Right cardiac atrium (tissue), 5 donors: ENCODE measurements at regions not wholly inside any gene's neighbourhood (a gene's known extent, or its start where the extent isn't known, plus 50 kb on each side); places are given as distances from the start of the nearest gene placed in this dataset.
A peak's percentile ranks its signal among the peaks of the same experiment; 100 is the strongest.

ENCODE experiments used
- ATAC-seq, 2 donors: fragments of 200-7000 bp; cut with Tn5 transposase; one replicate each; pipeline versions ENCODE4 v1.8.0 to v1.9.1; 2020; ENCODE audit warnings: moderate library complexity in 2 of 2, mild to moderate bottlenecking in 1 of 2
- DNase-seq, 3 donors: peaks; one replicate each; pipeline ENCODE4 v3.0.0-alpha.2; 2020
- H3K27ac ChIP-seq: one replicate; pipeline ENCODE4 v1.5.1; 2013; ENCODE audit warnings: mild to moderate bottlenecking, low read length, control low read depth, moderate library complexity
- H3K27me3 ChIP-seq: one replicate; pipeline ENCODE4 v1.6.1; 2013; ENCODE audit not compliant: control insufficient read depth, insufficient read depth
- H3K4me1 ChIP-seq: one replicate; pipeline ENCODE4 v1.6.1; 2013; ENCODE audit warnings: low read length; ENCODE audit not compliant: control insufficient read depth, insufficient read depth
- H3K4me3 ChIP-seq: one replicate; pipeline ENCODE4 v1.5.1; 2013; ENCODE audit warnings: low read length, control low read depth
- H3K9me3 ChIP-seq: one replicate; pipeline ENCODE4 v1.6.1; 2013; ENCODE audit warnings: low read length; ENCODE audit not compliant: control insufficient read depth
- WGBS: extraction: QIAGEN DNeasy Blood & Tissue Kit; methylation state at CpG from one replicate; pipeline ENCODE4 v1.1.7; 2013; 5-methylcytosine and 5-hydroxymethylcytosine counted together
- intact Hi-C, 4 donors: fragments of 100-400 bp; cut with DNase I; formaldehyde crosslinking; loops; one replicate each; pipeline versions ENCODE4 v1.11.0 to v1.14.0; 2022 to 2023
- donor health status: healthy with polysubstance abuse.
- donor health status: DM: no; HTN: yes; CAD: no.
- donor health status: DM: no; HTN: no; CAD: no.
- donor health status: DM: no; HTN: yes; CAD: no; lungs with severe emphysema.
- donor health status: DM: yes; HTN: yes; CAD: no.

- Histone ChIP-seq H3K4me1 (no peaks in the 10 kb centered on the region), H3K27ac (no peak overlapping the region), H3K4me3 (no peak overlapping the region), H3K27me3 (no peaks in the 10 kb centered on the region), H3K9me3 (no peaks in the 10 kb centered on the region)
- DNase-seq (no peak), ATAC-seq (no peak)
- intact Hi-C loops: no loop called here
- WGBS: 92% methylated on average over 2 of the region's 2 CpGs
Observed at GRCh38 chr5:125639858-125640257, 783.4 kb upstream of the GRAMD2B start.

DNA sequence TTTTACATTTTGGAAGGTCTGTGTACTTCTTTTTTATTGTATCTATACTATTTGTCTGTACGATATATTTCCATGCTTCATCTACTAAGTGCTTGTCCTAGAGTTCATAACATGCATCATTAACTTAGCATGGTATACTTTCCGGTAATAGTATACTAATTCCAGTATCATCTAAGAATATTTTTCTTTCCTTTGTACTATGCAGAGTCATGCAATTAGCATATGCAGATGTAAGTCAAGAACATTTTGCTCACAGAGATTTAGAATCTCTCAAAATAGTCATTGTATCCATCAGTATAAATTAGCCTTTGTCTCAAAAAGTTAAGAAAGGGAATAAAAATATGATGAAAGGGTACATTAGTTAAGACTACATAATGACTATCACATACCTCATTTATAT, 770.4 kb upstream of the GRAMD2B start:
- DNase-seq (no peak), ATAC-seq (no peak)
- intact Hi-C loops: no loop called here
- Histone ChIP-seq H3K4me3 (no peak overlapping the region), H3K9me3 (no peaks in the 10 kb centered on the region), H3K27me3 (no peaks in the 10 kb centered on the region), H3K27ac (no peak overlapping the region), H3K4me1 (no peaks in the 10 kb centered on the region)
- 96% methylated on average over 2 of the region's 2 CpGs for WGBS

- no peaks in the 10 kb centered on the region for H3K9me3 ChIP-seq
- no peak overlapping the region for H3K27ac ChIP-seq
- no peak overlapping the region for H3K4me3 ChIP-seq
- DNase-seq: no peak
- H3K27me3 ChIP-seq: no peaks in the 10 kb centered on the region
- intact Hi-C loops: no loop called here
- H3K4me1 ChIP-seq: no peaks in the 10 kb centered on the region
- ATAC-seq: no peak
Observed at GRCh38 chr5:125654392-125654791, 768.8 kb upstream of the GRAMD2B start.

DNA sequence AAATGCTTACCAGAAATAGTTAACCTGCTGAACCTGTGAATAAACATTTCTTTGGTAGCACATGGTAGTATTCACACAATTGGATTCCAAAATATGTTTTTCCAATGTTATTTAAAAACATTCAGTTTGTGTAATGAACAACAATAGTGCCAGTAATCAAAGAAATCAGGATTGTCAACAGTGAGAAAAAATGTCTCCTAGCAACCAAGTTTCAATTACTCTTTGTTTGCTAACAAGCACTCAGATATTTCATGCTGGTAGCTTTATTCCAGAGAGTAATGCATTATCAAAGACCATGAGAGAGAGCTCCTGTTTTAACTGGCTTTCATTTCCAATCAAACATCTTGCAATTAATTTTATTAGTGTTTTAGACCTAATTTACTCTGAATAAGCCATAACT, 768.1 kb upstream of the GRAMD2B start:
- Histone ChIP-seq H3K4me3 (no peak overlapping the region), H3K4me1 (no peaks in the 10 kb centered on the region), H3K27ac (no peak overlapping the region), H3K27me3 (no peaks in the 10 kb centered on the region), H3K9me3 (no peaks in the 10 kb centered on the region)
- intact Hi-C loops: no loop called here
- DNase-seq (no peak), ATAC-seq (no peak)

DNA sequence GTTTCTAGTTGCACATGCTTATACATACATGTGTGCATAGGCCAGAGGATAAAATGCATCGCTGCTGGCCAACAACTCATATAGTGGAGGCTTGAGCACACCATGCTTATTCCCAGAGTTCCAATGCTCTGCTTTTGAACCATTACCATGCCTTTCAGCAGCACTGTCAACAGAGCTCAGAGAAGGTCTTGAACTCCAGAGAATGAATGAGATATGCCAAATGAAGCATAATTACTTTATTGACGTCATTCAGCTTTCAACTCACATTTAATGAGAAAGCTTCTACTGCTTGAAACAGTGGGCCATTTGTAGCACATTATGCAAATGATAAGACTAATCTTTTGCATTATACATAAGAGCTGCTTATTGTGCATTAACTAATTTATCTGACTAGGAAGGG, 765.3 kb upstream of the GRAMD2B start:
- Histone ChIP-seq H3K4me1 (no peaks in the 10 kb centered on the region), H3K27ac (no peak overlapping the region), H3K4me3 (no peak overlapping the region), H3K27me3 (no peaks in the 10 kb centered on the region), H3K9me3 (no peaks in the 10 kb centered on the region)
- intact Hi-C loops: no loop called here
- peak in 1 of 2 donors; percentile 65 for ATAC-seq
- WGBS: 64% methylated on average over 2 of the region's 2 CpGs
- no peak for DNase-seq

DNA sequence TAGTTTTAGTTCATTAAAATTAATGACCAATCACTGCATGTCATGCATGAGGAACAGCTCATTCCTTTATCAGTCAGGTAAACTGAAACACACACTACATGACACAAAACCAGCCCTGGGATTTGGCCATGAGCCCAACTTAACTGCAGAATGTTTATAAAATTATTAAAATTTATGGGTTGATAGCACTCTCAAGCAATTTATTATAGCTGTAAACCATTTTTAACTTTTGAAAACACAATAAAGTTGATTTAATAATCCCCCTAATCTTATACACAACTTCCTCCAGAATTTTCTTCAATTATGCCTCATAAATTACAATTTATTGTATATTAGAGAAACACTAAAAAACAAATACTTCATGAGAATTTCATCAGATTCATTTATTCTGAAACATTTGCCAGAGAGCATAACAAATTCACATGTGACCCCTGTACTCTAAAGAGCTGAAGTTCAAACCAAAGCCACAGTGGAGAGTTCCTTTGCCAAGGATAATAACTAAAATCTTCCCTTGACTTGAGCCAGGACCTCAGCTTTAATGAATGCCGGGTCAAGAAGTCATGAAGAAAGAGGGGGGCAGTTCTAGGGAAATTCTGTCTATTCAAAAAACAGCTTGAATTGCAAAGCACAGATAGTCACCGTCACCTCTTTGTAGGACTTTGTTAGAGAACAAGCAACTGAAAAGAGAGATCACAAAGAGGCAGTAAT, 763.7 kb upstream of the GRAMD2B start:
- Histone ChIP-seq H3K27ac (no peak overlapping the region), H3K4me3 (no peak overlapping the region), H3K27me3 (no peaks in the 10 kb centered on the region), H3K4me1 (no peaks in the 10 kb centered on the region), H3K9me3 (no peaks in the 10 kb centered on the region)
- intact Hi-C loops: no loop called here
- WGBS: 38% methylated on average over 2 of the region's 2 CpGs
- DNase-seq (no peak), ATAC-seq (peak; percentile 71 to 83)

- ATAC-seq: no peak
- intact Hi-C loops: no loop called here
Observed at GRCh38 chr5:125660231-125660895, 762.8 kb upstream of the GRAMD2B start.

GRCh38 chr5:125661584-125661983, 761.6 kb upstream of the GRAMD2B start:
- ATAC-seq (no peak), DNase-seq (no peak)
- H3K4me1 ChIP-seq: no peaks in the 10 kb centered on the region
- intact Hi-C loops: no loop called here
- no peaks in the 10 kb centered on the region for H3K9me3 ChIP-seq
- no peak overlapping the region for H3K4me3 ChIP-seq
- no peaks in the 10 kb centered on the region for H3K27me3 ChIP-seq
- WGBS: 96% methylated on average over 1 of the region's 1 CpG
- no peak overlapping the region for H3K27ac ChIP-seq

More at GRCh38 chr5:125660231-125660895, 762.8 kb upstream of the GRAMD2B start:
- Histone ChIP-seq H3K9me3 (no peaks in the 10 kb centered on the region), H3K4me3 (no peak overlapping the region), H3K27me3 (no peaks in the 10 kb centered on the region), H3K4me1 (no peaks in the 10 kb centered on the region), H3K27ac (no peak overlapping the region)
- no peak for DNase-seq
- 82% methylated on average over 1 of the region's 1 CpG for WGBS

GRCh38 chr5:125668884-125669283, 754.3 kb upstream of the GRAMD2B start:
- Histone ChIP-seq H3K9me3 (no peaks in the 10 kb centered on the region), H3K4me3 (no peak overlapping the region), H3K27ac (no peak overlapping the region), H3K4me1 (no peaks in the 10 kb centered on the region), H3K27me3 (no peaks in the 10 kb centered on the region)
- no peak for ATAC-seq
- intact Hi-C loops: no loop called here
- DNase-seq: no peak

DNA sequence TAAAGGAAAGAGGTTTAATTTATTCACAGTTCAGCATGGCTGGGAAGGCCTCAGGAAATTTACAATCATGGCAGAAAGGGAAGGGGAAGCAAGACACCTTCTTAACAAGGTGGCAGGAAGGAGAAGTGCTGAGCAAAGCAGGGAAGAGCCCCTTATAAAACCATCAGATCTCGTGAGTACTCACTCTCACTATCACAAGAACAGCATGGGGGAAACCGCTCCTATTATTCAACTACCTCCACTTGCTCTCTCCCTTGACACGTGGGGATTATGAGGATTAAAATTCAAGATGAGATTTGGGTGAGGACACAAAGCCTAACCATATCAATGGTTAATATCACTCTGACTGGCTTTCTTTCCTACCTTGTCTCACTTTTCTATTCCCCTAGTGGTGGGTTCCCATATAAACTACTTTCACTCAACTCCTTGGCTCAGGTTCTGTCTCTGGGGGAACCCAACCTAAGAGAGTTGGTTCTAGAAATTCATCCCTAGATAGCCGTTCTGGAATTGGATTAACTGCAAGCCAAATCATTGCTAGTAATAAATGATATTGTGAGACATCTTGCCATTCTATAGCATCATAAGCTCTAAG, 749.8 kb upstream of the GRAMD2B start:
- DNase-seq (no peak), ATAC-seq (no peak)
- H3K4me1 ChIP-seq: no peaks in the 10 kb centered on the region
- H3K27me3 ChIP-seq: no peaks in the 10 kb centered on the region
- H3K9me3 ChIP-seq: no peaks in the 10 kb centered on the region
- no peak overlapping the region for H3K27ac ChIP-seq
- 92% methylated on average over 4 of the region's 4 CpGs for WGBS
- intact Hi-C loops: no loop called here
- H3K4me3 ChIP-seq: no peak overlapping the region

DNA sequence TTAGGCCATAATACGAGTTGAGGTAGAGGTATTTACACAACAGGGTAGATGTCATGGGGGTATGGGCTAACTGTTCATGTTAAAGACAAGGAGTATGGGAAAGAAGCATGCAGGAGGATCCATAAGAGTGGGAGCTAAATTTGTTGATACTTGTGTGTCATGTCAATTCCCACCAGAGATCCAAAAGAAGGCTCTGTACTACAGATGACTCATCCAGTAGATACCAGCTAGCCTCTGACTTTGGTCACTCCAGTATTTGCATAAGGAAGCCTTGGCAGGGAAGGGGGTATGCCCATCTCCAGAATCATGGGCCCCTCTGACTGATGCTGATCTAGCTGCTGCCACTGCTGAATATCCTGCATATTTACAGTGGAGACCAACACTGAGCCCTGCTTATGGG, 743.7 kb upstream of the GRAMD2B start:
- DNase-seq: no peak
- no peak overlapping the region for H3K27ac ChIP-seq
- no peaks in the 10 kb centered on the region for H3K4me1 ChIP-seq
- WGBS: 96% methylated on average over 1 of the region's 1 CpG
- no peak overlapping the region for H3K4me3 ChIP-seq
- no peak for ATAC-seq
- intact Hi-C loops: no loop called here
- no peaks in the 10 kb centered on the region for H3K27me3 ChIP-seq
- no peaks in the 10 kb centered on the region for H3K9me3 ChIP-seq
